SK-N-SH treated with all-trans-retinoic acid at 6 μM for 48 hours (cell line): ENCODE measurements at regions not wholly inside any gene's neighbourhood (a gene's known extent, or its start where the extent isn't known, plus 50 kb on each side); places are given as distances from the start of the nearest gene placed in this dataset.

Source experiments
- ARNTL ChIP-seq: fragments of 450-650 bp; formaldehyde crosslinking; IDR thresholded peaks from 2 replicates; pipeline ENCODE4 v1.5.0; 2020; ENCODE audit warnings: low read depth, mild to moderate bottlenecking, moderate library complexity, borderline replicate concordance
- BACH2 ChIP-seq: fragments of 250-450 bp; sonication (Bioruptor Pico); IDR thresholded peaks from 2 replicates; pipeline ENCODE4 v1.9.0; 2021; ENCODE audit warnings: mild to moderate bottlenecking, borderline replicate concordance
- GLIS3 ChIP-seq: fragments of 250-450 bp; sonication (Bioruptor Pico); IDR thresholded peaks from 2 replicates; pipeline ENCODE4 v1.5.0; 2020; ENCODE audit warnings: mild to moderate bottlenecking, moderate library complexity
- OSR1 ChIP-seq: fragments of 250-450 bp; sonication (Bioruptor Pico); IDR thresholded peaks from 2 replicates; pipeline ENCODE4 v1.8.0; 2022; ENCODE audit warnings: moderate library complexity, mild to moderate bottlenecking, inconsistent platforms
- SNAI2 ChIP-seq: fragments of 250-450 bp; sonication (Bioruptor Pico); IDR thresholded peaks from 2 replicates; pipeline ENCODE4 v1.5.0; 2020; ENCODE audit warnings: mild to moderate bottlenecking, moderate library complexity
- TCF4 ChIP-seq: fragments of 250-450 bp; sonication (Bioruptor Pico); IDR thresholded peaks from 2 replicates; pipeline ENCODE4 v1.8.0; 2021; ENCODE audit warnings: mild to moderate bottlenecking, moderate library complexity, borderline replicate concordance
- ZC3H10 ChIP-seq: fragments of 250-450 bp; sonication (Bioruptor Pico); IDR thresholded peaks from 2 replicates; pipeline ENCODE4 v1.5.1; 2021; ENCODE audit warnings: mild to moderate bottlenecking, moderate library complexity
- ZNF8 ChIP-seq: fragments of 450-650 bp; formaldehyde crosslinking; IDR thresholded peaks from 2 replicates; pipeline ENCODE4 v1.5.0; 2020; ENCODE audit warnings: mild to moderate bottlenecking, moderate library complexity
- TF ChIP-seq, protein P1 (sequence below): fragments of 250-450 bp; sonication (Bioruptor Pico); IDR thresholded peaks from 2 replicates; pipeline ENCODE4 v1.5.1; 2020; ENCODE audit warnings: low read depth, mild to moderate bottlenecking, moderate library complexity

DNA sequence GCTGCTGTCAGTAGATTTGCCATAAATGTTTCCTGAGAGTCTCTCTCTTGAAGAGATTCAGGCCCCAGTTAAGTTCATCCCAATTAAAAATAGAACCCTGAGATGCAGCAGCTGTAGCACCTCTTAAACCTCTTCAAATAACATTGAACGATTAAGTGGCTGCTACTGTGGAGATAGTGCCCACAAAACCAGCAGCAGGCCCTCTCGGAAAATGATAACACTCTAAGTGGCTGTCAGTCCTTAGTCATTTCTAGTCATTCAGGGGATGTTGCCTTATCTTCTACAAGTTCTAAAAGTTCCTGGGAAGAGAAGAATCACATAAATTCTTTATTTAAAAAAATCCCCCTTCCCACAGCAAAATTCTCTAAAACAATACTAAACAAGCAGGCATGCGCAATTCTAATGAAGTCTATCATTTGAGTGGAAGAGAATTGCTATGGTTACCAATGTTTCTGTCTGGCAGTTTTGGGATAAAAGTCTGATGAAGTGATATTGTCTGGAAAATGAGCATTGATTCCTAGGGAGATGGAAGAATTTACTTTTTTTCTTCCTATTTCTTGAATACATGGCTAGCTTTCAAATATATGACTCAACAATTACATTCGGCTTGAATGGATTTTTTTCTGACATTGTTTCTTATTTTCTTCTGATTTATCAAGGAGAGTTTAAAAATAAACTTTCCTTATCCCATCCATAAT lies 131.9 kb downstream of the TRMT11 start:
- TF ChIP-seq BACH2 (CRISPR knock-in tag) (no peak), OSR1 (CRISPR knock-in tag) (no peak), SNAI2 (no peak), GLIS3 (CRISPR knock-in tag) (no peak), TCF4 (CRISPR knock-in tag) (no peak), ZC3H10 (CRISPR knock-in tag) (no peak), ZNF8 (CRISPR knock-in tag) (no peak), ARNTL (no peak)
- TF ChIP-seq, protein P1, sequence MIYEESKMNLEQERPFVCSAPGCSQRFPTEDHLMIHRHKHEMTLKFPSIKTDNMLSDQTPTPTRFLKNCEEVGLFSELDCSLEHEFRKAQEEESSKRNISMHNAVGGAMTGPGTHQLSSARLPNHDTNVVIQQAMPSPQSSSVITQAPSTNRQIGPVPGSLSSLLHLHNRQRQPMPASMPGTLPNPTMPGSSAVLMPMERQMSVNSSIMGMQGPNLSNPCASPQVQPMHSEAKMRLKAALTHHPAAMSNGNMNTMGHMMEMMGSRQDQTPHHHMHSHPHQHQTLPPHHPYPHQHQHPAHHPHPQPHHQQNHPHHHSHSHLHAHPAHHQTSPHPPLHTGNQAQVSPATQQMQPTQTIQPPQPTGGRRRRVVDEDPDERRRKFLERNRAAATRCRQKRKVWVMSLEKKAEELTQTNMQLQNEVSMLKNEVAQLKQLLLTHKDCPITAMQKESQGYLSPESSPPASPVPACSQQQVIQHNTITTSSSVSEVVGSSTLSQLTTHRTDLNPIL (CRISPR knock-in tag), result no peak
